SW480 (cell line): ENCODE measurements at regions not wholly inside any gene's neighbourhood (a gene's known extent, or its start where the extent isn't known, plus 50 kb on each side); places are given as distances from the start of the nearest gene placed in this dataset.

Source experiments
- DNase-seq: peaks from one replicate; pipeline ENCODE4 v3.0.0-alpha.2; 2016; ENCODE audit warnings: low spot score

- no peak for DNase-seq
These were observed 468.7 kb downstream of the NOVA1 start for GRCh38 chr14:26128931-26129671.

- DNase-seq = no peak
These were observed 472.9 kb downstream of the NOVA1 start for GRCh38 chr14:26124896-26125438.

- DNase-seq = no peak
These were observed 474.4 kb downstream of the NOVA1 start for GRCh38 chr14:26123459-26123858.

DNA sequence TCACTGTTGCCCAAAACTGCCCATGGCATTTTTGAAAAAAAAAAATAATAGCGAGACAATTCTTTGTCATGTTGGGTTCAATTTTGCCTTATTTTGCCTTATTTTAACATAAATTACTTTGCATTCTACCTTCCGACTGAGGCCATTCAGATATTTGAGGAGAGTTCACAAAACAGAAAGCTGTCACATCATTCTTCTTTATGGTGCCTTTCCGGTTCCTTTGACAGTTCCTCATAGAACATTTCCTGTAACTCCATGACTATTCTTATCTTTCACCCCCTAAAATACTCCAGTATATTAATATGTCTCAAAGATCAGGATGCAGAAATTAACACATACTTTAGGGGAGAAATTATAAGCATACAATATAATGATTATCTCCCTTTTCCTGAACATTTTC, 476.7 kb downstream of the NOVA1 start:
- no peak for DNase-seq

DNA sequence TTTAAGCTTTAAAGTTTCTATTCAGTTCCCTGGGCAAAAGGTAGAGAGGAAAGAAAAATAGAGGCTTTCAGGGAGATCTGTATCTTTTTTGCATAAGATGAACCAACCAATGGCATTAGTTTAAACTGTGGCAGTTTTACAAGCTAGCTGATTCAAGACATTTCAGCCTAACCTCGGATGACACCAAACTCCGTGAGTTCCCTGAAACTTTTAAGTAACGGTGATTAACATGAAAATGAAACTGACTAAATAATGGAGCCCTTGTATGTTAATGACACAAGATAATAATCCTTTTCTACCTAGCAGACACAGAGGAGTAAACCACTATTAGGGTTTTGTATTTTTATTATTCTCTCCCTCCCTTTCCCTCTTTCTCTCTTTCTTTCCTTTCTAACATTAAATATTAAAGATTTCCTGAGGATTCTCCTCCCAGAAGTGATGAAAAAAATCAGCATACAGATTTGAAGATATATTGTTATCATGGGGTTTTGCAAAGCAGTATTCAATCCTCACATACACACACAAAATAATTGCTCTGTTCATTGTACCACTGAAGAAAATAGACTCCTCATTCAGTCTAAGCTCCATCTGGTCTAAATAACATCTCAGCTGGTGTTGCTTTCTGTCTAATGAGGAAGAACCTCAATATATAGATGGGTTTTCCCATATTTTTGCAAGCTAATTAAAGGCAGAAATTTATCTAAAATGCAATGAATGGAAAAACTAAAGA, 483.8 kb downstream of the NOVA1 start:
- DNase-seq = no peak

DNA sequence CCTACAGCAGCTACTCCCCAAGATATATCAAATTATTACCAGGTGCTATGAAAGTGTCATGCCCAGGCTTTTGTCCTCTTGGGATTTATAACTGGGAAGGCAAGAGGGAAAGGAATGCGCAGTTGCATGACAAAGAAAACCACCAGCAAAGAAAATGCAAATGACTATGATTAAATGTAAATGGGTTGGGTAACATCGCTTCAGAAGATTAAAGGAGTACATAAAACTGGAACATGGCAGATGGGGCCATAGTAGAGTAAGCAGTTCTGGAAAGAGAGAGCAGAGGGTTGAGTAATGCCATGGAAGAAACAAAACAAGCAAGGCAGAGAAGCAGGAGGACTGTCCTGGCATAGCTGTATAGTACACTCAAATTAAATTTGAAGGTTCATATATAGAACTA, 493.1 kb downstream of the NOVA1 start:
- DNase-seq = peak; percentile 13

DNA sequence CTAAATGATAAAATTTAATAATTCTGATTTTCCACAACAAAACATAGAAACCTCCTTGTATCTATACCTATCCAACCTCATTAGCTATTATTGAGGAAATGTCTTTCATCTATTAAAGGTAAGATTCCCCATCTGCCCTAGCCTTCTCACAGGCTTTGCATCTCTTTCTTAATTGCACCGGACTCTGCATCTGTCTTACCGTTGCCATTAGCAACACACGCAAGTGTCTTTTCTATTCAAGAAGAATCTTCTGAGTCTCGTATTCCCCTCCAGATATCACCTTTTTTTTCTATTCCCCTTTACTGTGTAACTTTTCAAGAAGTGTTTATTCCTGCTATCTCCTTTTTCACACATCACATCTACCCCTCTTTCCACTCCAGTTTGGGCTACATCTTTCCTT, 500.0 kb downstream of the NOVA1 start:
- no peak for DNase-seq

GRCh38 chr14:26088275-26088674, 509.6 kb downstream of the NOVA1 start:
- no peak for DNase-seq

- no peak for DNase-seq
These were observed 516.8 kb downstream of the NOVA1 start for GRCh38 chr14:26081043-26081442.

- no peak for DNase-seq
These were observed 519.3 kb downstream of the NOVA1 start for GRCh38 chr14:26078561-26078960.

DNA sequence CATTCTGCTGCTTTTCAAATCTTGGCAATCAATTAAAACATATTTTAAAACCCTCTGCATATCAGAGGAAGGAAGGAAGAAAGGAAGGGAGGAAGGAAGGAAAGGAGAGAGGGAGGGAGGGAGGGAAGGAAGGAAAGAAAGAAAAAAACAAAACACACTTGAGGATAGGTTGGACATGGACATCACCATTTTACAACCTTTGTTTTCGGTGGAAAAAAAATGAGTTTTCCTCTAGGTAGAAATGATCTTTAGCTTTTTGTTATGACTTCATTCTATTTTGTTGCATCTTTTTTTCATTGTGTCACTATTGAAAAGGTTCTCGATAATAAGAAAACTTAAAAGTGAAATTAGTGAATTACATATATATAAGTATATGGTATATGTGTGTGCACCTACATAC, 522.9 kb downstream of the NOVA1 start:
- no peak for DNase-seq

DNA sequence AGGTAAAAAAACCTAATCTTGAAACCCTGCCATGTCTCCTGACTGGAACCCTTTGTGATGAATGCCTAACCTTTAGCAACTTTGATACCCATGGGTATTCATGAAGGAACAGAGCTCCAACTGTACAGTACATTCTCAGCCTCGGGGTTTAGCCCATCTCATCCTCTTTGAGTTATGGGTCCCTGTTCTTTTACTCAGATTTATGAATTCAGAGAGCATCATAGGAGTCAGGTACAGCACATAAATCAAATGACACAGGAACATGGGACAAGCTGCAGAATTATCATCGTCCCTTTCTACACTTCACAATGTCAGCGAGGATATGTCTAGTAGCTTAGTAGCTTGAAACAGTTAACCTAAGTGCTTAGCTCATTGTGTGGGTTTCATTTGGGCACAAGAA, 527.4 kb downstream of the NOVA1 start:
- no peak for DNase-seq

GRCh38 chr14:26067786-26068459, 529.9 kb downstream of the NOVA1 start:
- no peak for DNase-seq

- DNase-seq = no peak
These were observed 530.5 kb downstream of the NOVA1 start for GRCh38 chr14:26067341-26067740.

GRCh38 chr14:26056036-26056616, 541.7 kb downstream of the NOVA1 start:
- no peak for DNase-seq

DNA sequence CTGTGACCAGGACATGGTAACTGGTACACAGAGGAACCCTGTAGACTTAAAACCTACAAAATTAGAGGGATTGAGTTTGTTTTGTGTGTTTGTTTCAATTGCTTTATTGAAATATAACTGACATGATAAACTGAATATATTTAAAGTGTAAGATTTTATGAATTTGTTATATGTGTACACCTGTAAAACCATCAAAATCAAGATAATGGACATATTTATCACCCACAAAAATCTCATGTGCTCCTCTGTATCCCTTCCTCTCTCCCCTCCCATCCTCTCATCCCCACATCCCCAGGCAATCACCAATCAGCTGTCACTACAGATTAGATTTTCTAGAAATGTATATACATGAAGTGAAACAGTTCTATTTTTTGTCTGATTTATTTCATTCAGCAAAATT, 565.5 kb downstream of the NOVA1 start:
- no peak for DNase-seq

DNA sequence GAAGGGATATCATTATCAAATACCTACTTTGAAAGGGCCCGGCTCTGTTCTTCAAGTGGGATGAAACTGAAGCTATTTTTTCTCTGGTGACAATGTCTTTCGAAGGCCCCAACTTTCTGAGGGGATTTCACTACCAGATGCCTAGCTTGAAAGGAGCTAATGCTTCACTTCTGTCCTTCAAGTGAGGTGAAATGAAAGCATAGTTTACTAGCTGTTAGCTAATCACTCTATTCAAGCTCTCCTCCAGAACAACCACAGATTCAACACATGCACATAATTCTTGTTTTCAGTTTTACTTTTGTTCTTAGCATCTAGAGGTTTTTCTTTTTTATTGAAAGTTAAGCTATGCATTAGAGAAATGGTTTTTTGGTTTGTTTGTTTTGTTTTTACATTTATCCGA, 571.4 kb downstream of the NOVA1 start:
- DNase-seq = no peak

DNA sequence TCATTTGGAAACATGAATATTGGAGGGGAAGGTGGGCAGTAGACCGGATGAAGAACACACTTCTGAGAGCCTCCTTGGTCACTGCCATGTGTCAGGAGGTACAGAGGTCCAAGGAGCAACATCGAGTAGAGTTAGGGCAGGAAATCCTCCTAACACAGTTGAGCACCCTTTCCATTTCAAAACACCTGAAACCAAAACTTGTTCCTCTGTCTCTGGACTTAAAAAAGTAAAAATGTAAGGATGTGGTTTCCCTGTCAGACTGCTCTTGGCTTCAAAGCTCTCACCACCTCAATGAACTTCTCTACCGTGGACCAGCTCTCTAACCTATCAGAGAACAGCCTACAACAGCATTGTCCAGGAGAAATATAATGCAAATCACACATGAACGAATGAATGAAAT, 573.9 kb downstream of the NOVA1 start:
- DNase-seq = no peak

DNA sequence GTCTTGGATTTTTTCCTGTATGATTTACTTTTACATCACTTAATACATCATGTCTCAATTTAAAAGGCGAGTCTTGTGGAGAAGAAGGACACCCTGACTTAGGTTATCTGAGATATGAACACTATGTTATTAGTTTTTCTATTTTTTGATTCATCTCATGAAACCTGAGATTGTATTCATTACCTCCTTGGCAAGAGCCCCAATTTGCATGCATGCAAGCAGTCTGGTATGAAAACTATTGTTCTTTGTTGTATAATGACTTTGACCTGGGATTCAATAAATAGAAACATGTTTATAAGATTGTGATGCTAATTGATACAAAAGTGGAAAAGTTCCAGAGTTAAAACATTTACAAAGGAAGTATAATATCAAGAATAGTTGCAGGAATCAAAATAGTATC, 576.1 kb downstream of the NOVA1 start:
- DNase-seq = no peak

GRCh38 chr14:26017270-26017669, 580.6 kb downstream of the NOVA1 start:
- DNase-seq = no peak

DNA sequence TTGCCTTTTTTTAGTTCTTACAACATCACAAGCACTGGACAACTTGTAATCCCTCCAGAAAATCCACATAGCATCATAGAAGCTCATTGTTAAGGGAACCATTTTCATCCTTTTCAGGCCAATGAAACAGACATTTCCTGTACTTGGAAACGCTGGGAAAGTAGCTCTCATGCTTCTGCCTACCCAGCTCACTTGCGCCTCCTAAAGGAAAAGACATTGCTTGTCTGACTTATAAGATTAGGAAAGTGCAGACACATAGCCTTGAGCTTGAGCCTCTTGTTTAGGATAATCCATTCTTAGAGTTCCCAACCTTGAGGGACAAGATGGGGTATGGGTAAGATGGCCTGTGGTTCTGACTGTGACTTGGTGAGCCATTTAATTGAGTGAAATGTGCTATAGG, 589.5 kb downstream of the NOVA1 start:
- DNase-seq = no peak

DNA sequence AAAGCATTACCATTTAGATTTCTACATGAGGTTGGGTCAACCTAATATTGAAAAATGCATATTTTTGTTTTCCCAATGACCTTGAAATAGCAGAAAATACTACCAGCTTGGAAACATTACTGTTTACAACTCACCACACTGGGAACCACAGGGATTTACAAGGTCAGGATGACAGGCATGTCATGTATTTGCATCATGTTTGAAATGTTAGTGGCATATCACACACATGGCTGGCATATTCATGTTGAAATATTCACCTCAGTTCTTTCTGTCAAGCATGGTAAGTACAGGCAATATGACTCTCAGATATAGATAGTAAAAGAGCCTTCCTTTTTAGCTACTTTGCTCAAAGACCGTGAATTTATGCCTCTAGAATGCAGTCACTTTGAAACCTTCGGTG, 593.5 kb downstream of the NOVA1 start:
- DNase-seq = no peak

DNA sequence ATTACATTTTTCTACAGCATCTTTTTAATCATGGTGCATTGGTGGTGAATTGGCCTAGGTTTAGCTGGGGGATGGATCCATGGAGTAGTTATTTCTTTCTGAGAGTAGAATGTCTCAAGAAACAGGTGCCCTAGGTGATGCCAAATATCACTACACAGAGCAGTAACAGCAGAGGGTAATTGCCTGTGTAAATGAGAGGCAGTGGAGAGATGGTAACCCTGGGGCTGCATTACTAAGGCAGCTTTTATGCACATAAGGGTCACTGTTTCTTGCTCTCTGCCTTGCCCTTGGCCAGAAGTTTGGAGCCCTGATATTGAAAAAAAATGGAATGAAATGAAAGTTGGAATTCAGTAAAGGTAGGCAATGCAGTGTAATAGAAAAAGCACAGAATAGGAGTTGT, 604.0 kb downstream of the NOVA1 start:
- DNase-seq = no peak
